Loucy (cell line): ENCODE measurements at regions not wholly inside any gene's neighbourhood (a gene's known extent, or its start where the extent isn't known, plus 50 kb on each side); places are given as distances from the start of the nearest gene placed in this dataset.

Source experiments
- H2AFZ ChIP-seq: fragments of 200-600 bp; sonication (generic); 2 replicates; pipeline ENCODE4 v1.6.0; 2016; ENCODE audit warnings: antibody characterized with exemption, mild to moderate bottlenecking, low read length, moderate library complexity
- H3F3A ChIP-seq: fragments of 200-600 bp; 2 replicates; pipeline ENCODE4 v1.6.0; 2016; ENCODE audit warnings: antibody characterized with exemption, low read depth, mild to moderate bottlenecking
- H3K27me3 ChIP-seq: fragments of 200-600 bp; sonication (generic); 2 replicates; pipeline ENCODE4 v1.6.1; 2014; ENCODE audit warnings: low read length, mild to moderate bottlenecking; ENCODE audit not compliant: insufficient read depth, poor library complexity, severe bottlenecking
- H3K36me3 ChIP-seq: fragments of 200-600 bp; sonication (generic); 2 replicates; pipeline ENCODE4 v1.6.1; 2016; ENCODE audit warnings: low read length; ENCODE audit not compliant: insufficient read depth
- H3K4me1 ChIP-seq: fragments of 200-600 bp; sonication (generic); 2 replicates; pipeline ENCODE4 v1.5.1; 2014; ENCODE audit warnings: low read length, mild to moderate bottlenecking; ENCODE audit not compliant: insufficient read depth, poor library complexity, severe bottlenecking
- H3K4me2 ChIP-seq: fragments of 200-600 bp; sonication (generic); 2 replicates; pipeline ENCODE4 v1.6.0; 2014; ENCODE audit warnings: antibody characterized with exemption, low read length, low read depth, mild to moderate bottlenecking; ENCODE audit not compliant: poor library complexity, severe bottlenecking
- H3K4me3 ChIP-seq: fragments of 200-600 bp; sonication (generic); 2 replicates; pipeline ENCODE4 v1.5.1; 2014; ENCODE audit warnings: low read length, mild to moderate bottlenecking, mixed read lengths; ENCODE audit not compliant: poor library complexity, severe bottlenecking
- H3K79me2 ChIP-seq: fragments of 200-600 bp; sonication (generic); 2 replicates; pipeline ENCODE4 v1.6.1; 2014; ENCODE audit warnings: low read length; ENCODE audit not compliant: insufficient read depth
- H3K9ac ChIP-seq: fragments of 200-600 bp; sonication (generic); 2 replicates; pipeline ENCODE4 v1.6.0; 2014; ENCODE audit warnings: mild to moderate bottlenecking, low read depth, low read length, moderate library complexity; ENCODE audit not compliant: poor library complexity, severe bottlenecking
- H3K9me2 ChIP-seq: fragments of 200-600 bp; sonication (generic); replicated peaks from 2 replicates; pipeline ENCODE4 v1.6.1; 2016; ENCODE audit warnings: low read depth, low read length, mixed read lengths
- H3K9me3 ChIP-seq: fragments of 200-600 bp; sonication (generic); 2 replicates; pipeline ENCODE4 v1.6.1; 2014; ENCODE audit warnings: mild to moderate bottlenecking, antibody characterized with exemption, low read length, low read depth; ENCODE audit not compliant: insufficient read depth
- H4K20me1 ChIP-seq: fragments of 200-600 bp; sonication (generic); 2 replicates; pipeline ENCODE4 v1.6.0; 2014; ENCODE audit warnings: antibody characterized with exemption, low read length, mild to moderate bottlenecking; ENCODE audit not compliant: insufficient read depth, poor library complexity, severe bottlenecking
- CTCF ChIP-seq: fragments of 200-600 bp; sonication (generic); conservative IDR thresholded peaks from 2 replicates; pipeline ENCODE4 v1.5.1; 2014; ENCODE audit warnings: mild to moderate bottlenecking, antibody characterized with exemption, low read length
- EZH2phosphoT487 ChIP-seq: fragments of 200-600 bp; IDR thresholded peaks from 2 replicates; pipeline ENCODE4 v1.6.1; 2018; ENCODE audit warnings: antibody characterized with exemption, mild to moderate bottlenecking, moderate library complexity, borderline replicate concordance

- H3K79me2 ChIP-seq = no peaks in the 10 kb centered on the region
- H3K4me2 ChIP-seq = no peak overlapping the region
- H3K27me3 ChIP-seq = no peaks in the 10 kb centered on the region
- H3K4me3 ChIP-seq = no peak overlapping the region
- no peaks in the 10 kb centered on the region for H4K20me1 ChIP-seq
- H3K36me3 ChIP-seq = no peaks in the 10 kb centered on the region
- H3F3A ChIP-seq = no peaks in the 10 kb centered on the region
- no peak overlapping the region for H3K9ac ChIP-seq
- H3K9me2 ChIP-seq = no peaks in the 10 kb centered on the region
- TF ChIP-seq EZH2phosphoT487 (no peak), CTCF (no peak)
- H3K9me3 ChIP-seq = no peaks in the 10 kb centered on the region
- peaks cover 16% of the 10 kb centered on the region for H3K4me1 ChIP-seq
- H2AFZ ChIP-seq = no peak overlapping the region
Measured at GRCh38 chr6:82056567-82056966, 191.0 kb downstream of the IBTK start.

- TF ChIP-seq EZH2phosphoT487 (no peak), CTCF (no peak)
- Histone ChIP-seq H3K4me2 (no peak overlapping the region), H3K9me2 (no peaks in the 10 kb centered on the region), H3K79me2 (no peaks in the 10 kb centered on the region), H3F3A (no peaks in the 10 kb centered on the region), H2AFZ (no peak overlapping the region), H3K4me1 (no peaks in the 10 kb centered on the region), H3K27me3 (no peaks in the 10 kb centered on the region), H3K9me3 (no peaks in the 10 kb centered on the region), H3K4me3 (no peak overlapping the region), H4K20me1 (no peaks in the 10 kb centered on the region), H3K36me3 (no peaks in the 10 kb centered on the region), H3K9ac (no peak overlapping the region)
Measured at GRCh38 chr6:82045965-82046756, 201.4 kb downstream of the IBTK start.

GRCh38 chr6:82040405-82041221, 206.9 kb downstream of the IBTK start:
- TF ChIP-seq CTCF (peak; percentile 83), EZH2phosphoT487 (no peak)
- Histone ChIP-seq H3K36me3 (no peaks in the 10 kb centered on the region), H3K27me3 (no peaks in the 10 kb centered on the region), H3K9ac (peak overlapping the region; percentile 1), H4K20me1 (no peaks in the 10 kb centered on the region), H2AFZ (peak overlapping the region; percentile 60), H3K4me3 (no peak overlapping the region), H3K4me1 (peaks cover 7% of the 10 kb centered on the region), H3K79me2 (peaks cover 25% of the 10 kb centered on the region; the same call in 1 of the 2 replicates), H3K9me3 (no peaks in the 10 kb centered on the region), H3K4me2 (peak overlapping the region; percentile 50), H3F3A (no peaks in the 10 kb centered on the region), H3K9me2 (no peaks in the 10 kb centered on the region)
